ENCODE measurements at regions not wholly inside any gene's neighbourhood (a gene's known extent, or its start where the extent isn't known, plus 50 kb on each side); places are given as distances from the start of the nearest gene placed in this dataset.

DNA sequence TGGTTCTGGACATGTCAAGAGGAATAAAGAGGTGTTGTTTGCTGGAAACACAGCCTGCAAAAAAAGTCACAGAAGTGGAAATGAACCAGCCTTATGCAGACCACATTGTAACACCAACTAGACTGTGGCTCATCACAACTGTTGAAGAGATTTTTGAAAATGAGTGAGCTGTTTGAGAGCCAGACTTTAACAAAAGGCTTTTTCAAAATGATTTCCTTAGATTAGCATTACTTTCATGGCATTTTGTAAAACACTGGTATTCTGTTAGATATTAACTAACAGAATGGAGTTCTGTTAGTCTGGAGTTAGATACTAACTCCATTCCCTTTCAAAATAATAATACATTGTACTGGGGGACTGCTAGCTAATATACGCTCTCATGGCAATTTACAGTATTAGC, 60.6 kb upstream of the GABRA2 start:
- H3F3A ChIP-seq (ENCODE audit: low read length, unreplicated experiment) = no peaks in the 10 kb centered on the region
- no peaks in the 10 kb centered on the region for H4K20me1 ChIP-seq (ENCODE audit: low read length)
- H3K4me1 ChIP-seq (ENCODE audit: insufficient read depth, low read length) = no peaks in the 10 kb centered on the region
- POLR2A ChIA-PET (ENCODE audit: unreplicated experiment) = no interaction called here
- no TSS peak for BruUV-seq (replicated peaks)
- no peak for ATAC-seq
- TF ChIP-seq, protein P1, sequence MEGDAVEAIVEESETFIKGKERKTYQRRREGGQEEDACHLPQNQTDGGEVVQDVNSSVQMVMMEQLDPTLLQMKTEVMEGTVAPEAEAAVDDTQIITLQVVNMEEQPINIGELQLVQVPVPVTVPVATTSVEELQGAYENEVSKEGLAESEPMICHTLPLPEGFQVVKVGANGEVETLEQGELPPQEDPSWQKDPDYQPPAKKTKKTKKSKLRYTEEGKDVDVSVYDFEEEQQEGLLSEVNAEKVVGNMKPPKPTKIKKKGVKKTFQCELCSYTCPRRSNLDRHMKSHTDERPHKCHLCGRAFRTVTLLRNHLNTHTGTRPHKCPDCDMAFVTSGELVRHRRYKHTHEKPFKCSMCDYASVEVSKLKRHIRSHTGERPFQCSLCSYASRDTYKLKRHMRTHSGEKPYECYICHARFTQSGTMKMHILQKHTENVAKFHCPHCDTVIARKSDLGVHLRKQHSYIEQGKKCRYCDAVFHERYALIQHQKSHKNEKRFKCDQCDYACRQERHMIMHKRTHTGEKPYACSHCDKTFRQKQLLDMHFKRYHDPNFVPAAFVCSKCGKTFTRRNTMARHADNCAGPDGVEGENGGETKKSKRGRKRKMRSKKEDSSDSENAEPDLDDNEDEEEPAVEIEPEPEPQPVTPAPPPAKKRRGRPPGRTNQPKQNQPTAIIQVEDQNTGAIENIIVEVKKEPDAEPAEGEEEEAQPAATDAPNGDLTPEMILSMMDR (conservative IDR thresholded peaks at IDR 0.05; ENCODE audit: low read depth, low read length) = no peak
- TF ChIP-seq EZH2phosphoT487 (IDR thresholded peaks at IDR 0.05; ENCODE audit: borderline replicate concordance, low read length) = no peak
- no peak for TF ChIP-seq EZH2 (IDR thresholded peaks at IDR 0.05; ENCODE audit: low read length, unreplicated experiment)
- no peaks in the 10 kb centered on the region for H3K36me3 ChIP-seq (ENCODE audit: low read depth, low read length)
- no peak for DNase-seq
- no peaks in the 10 kb centered on the region for H3K79me2 ChIP-seq (ENCODE audit: low read length)
- no peak overlapping the region for H3K9ac ChIP-seq (ENCODE audit: low read length)
- no peak overlapping the region for H3K4me2 ChIP-seq (ENCODE audit: low read length)
- no peak overlapping the region for H3K27ac ChIP-seq (ENCODE audit: low read length)
- CTCF ChIA-PET = no interaction called here
- H3K9me2 ChIP-seq (replicated peaks; ENCODE audit: low read length) = no peaks in the 10 kb centered on the region
- no peak overlapping the region for H3K4me3 ChIP-seq (ENCODE audit: low read length)
- H3K9me3 ChIP-seq (ENCODE audit: low read length) = no peaks in the 10 kb centered on the region
- intact Hi-C loops (cut with micrococcal nuclease) = no loop called here
- H2AFZ ChIP-seq (ENCODE audit: low read length) = no peak overlapping the region
- no peaks in the 10 kb centered on the region for H3K27me3 ChIP-seq (ENCODE audit: low read length)

DNA sequence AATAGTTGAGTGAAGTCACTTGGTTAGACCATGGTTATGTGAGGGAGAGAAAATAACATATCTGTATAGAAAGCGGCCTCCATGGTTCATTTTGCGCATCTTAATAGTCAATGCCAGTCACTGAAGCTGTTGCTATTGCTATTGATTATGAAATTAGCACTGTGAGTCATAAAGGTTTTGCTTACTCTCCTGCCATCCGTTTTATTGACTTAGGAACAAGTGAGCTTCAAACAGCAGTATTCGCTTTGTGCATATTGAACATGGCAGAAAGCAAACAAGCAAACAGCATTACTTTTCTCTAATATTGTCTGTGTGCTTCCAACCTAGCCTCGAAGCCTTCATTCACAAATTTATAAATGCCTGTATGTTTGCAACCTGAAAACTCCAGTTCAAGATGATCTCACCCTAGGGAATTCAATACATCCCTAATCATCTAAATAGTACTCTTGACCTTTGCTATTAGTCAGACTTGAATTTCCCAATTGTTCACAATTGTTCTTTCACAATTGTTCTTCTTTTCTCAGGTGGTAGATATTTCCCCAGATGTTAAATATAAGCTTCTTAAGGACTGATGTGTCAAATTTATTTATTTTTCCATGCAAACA, 55.9 kb upstream of the GABRA2 start:
- Histone ChIP-seq H2AFZ (ENCODE audit: low read length) (no peak overlapping the region), H3K4me3 (ENCODE audit: low read length) (no peak overlapping the region), H3K27ac (ENCODE audit: low read length) (no peak overlapping the region), H4K20me1 (ENCODE audit: low read length) (no peaks in the 10 kb centered on the region), H3K79me2 (ENCODE audit: low read length) (no peaks in the 10 kb centered on the region), H3K4me1 (ENCODE audit: insufficient read depth, low read length) (no peaks in the 10 kb centered on the region), H3K27me3 (ENCODE audit: low read length) (no peaks in the 10 kb centered on the region), H3K9me3 (ENCODE audit: low read length) (no peaks in the 10 kb centered on the region), H3K4me2 (ENCODE audit: low read length) (no peak overlapping the region), H3K9me2 (replicated peaks; ENCODE audit: low read length) (no peaks in the 10 kb centered on the region), H3K36me3 (ENCODE audit: low read depth, low read length) (no peaks in the 10 kb centered on the region), H3K9ac (ENCODE audit: low read length) (no peak overlapping the region), H3F3A (ENCODE audit: low read length, unreplicated experiment) (no peaks in the 10 kb centered on the region)
- DNase-seq (peak; percentile 7), ATAC-seq (no peak)
- POLR2A ChIA-PET (ENCODE audit: unreplicated experiment) = no interaction called here
- BruUV-seq (replicated peaks) = no TSS peak
- intact Hi-C loops (cut with micrococcal nuclease) = no loop called here
- CTCF ChIA-PET = no interaction called here
- TF ChIP-seq, protein P1 (conservative IDR thresholded peaks at IDR 0.05; ENCODE audit: low read depth, low read length) = no peak
- TF ChIP-seq EZH2 (IDR thresholded peaks at IDR 0.05; ENCODE audit: low read length, unreplicated experiment) = no peak
- no peak for TF ChIP-seq EZH2phosphoT487 (IDR thresholded peaks at IDR 0.05; ENCODE audit: borderline replicate concordance, low read length)

DNA sequence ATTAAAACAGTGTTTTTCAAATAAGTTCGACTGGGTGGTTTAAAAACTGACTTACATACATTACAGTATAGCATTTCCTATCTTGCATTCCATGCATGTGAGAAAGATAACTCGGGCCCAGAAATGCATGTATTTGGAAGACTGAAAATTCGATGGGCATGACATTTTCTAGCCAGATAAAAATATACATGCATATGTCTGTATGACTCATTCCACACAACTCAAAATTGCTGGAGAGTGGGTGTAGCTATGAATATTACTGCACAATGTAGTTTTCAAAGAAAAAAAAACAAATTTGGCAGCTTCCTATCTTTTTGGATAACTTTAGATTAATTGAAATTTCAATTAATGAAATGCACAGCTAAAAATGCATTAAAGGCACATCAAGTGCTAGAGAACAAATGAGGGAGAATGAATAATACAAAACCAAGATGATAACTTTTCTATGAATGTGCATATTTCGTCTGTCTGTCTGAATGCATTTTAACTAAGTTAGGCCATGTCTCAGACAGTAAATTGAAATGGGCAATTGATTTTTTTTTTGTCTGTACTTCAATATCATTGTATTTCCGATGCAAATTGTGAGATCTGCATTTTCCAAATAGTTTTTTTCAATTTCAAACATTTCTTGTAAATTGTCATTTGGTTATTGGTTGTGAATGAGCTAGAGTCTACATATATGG, 54.5 kb upstream of the GABRA2 start:
- CTCF ChIA-PET = no interaction called here
- TF ChIP-seq, protein P1 (conservative IDR thresholded peaks at IDR 0.05; ENCODE audit: low read depth, low read length) = no peak
- no peak for TF ChIP-seq EZH2phosphoT487 (IDR thresholded peaks at IDR 0.05; ENCODE audit: borderline replicate concordance, low read length)
- TF ChIP-seq EZH2 (IDR thresholded peaks at IDR 0.05; ENCODE audit: low read length, unreplicated experiment) = no peak
- Histone ChIP-seq H3K27me3 (ENCODE audit: low read length) (no peaks in the 10 kb centered on the region), H3K79me2 (ENCODE audit: low read length) (no peaks in the 10 kb centered on the region), H2AFZ (ENCODE audit: low read length) (no peak overlapping the region), H3K4me1 (ENCODE audit: insufficient read depth, low read length) (no peaks in the 10 kb centered on the region), H3F3A (ENCODE audit: low read length, unreplicated experiment) (no peaks in the 10 kb centered on the region), H4K20me1 (ENCODE audit: low read length) (no peaks in the 10 kb centered on the region), H3K9me2 (replicated peaks; ENCODE audit: low read length) (no peaks in the 10 kb centered on the region), H3K4me3 (ENCODE audit: low read length) (no peak overlapping the region), H3K36me3 (ENCODE audit: low read depth, low read length) (no peaks in the 10 kb centered on the region), H3K9ac (ENCODE audit: low read length) (no peak overlapping the region), H3K27ac (ENCODE audit: low read length) (no peak overlapping the region), H3K4me2 (ENCODE audit: low read length) (no peak overlapping the region), H3K9me3 (ENCODE audit: low read length) (no peaks in the 10 kb centered on the region)
- intact Hi-C loops (cut with micrococcal nuclease) = no loop called here
- POLR2A ChIA-PET (ENCODE audit: unreplicated experiment) = no interaction called here
- no peak for DNase-seq
- ATAC-seq = no peak
- BruUV-seq (replicated peaks) = no TSS peak
